IPS-18c (cell line): ENCODE measurements at regions not wholly inside any gene's neighbourhood (a gene's known extent, or its start where the extent isn't known, plus 50 kb on each side); places are given as distances from the start of the nearest gene placed in this dataset.

ENCODE experiments used
- H3K4me3 ChIP-seq: 2 replicates; pipeline ENCODE4 v1.7.0; 2013; ENCODE audit warnings: low read depth, mild to moderate bottlenecking, low read length, moderate library complexity; ENCODE audit not compliant: insufficient read depth
- H3K9me3 ChIP-seq: one replicate; pipeline ENCODE4 v1.6.1; 2013; ENCODE audit warnings: mild to moderate bottlenecking, low read length, moderate library complexity; ENCODE audit not compliant: control insufficient read depth, insufficient read depth

DNA sequence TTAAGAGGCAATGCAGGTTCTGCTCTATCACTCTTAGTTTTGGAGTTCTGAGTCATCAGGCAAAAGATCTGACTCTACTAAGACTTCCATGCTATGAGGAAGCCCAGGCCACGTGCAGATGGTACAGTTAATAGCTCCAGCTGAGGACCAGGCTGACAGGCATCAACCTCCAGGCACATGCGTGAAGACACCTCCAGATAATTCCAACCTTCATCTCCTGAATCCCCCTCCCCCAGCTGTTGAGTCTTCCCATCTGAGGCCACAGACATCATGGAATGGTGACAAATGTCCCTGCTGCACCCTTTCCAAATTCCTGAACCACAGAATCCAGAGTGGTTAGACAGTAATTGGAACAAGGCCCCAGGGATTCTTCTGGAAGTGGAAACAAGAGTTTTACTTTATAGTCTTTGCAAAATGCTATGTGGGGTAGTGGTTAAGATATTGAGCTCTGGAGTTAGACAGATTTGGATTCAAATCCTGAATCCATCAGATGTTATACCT, 183.8 kb downstream of the KLF5 start:
- Histone ChIP-seq H3K9me3 (no peaks in the 10 kb centered on the region), H3K4me3 (no peak overlapping the region)

- H3K9me3 ChIP-seq: peaks cover 2% of the 10 kb centered on the region
- H3K4me3 ChIP-seq: no peak overlapping the region
Measured at GRCh38 chr13:73240193-73240592, 181.4 kb downstream of the KLF5 start.

- H3K9me3 ChIP-seq: peaks cover 4% of the 10 kb centered on the region
- no peak overlapping the region for H3K4me3 ChIP-seq
Measured at GRCh38 chr13:73235385-73235784, 176.6 kb downstream of the KLF5 start.

DNA sequence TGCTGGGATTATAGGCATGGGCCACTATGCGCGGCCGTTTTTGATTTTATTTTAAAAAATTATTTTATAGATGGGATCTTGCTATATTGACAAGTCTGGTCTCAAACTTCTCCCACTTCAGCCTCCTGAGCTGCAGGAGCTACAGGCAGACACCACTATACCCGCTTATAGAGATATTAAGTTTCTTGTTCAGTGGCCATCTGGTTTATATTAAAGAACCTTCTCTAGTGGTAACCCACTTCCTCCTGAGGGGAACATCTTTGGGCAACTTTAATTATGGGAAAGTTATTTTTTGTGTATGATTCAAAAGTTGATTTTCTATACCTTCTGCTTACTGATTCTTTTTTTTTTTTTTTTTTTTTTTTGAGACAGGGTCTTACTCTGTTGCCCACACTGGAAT, 172.7 kb downstream of the KLF5 start:
- peaks cover 4% of the 10 kb centered on the region for H3K9me3 ChIP-seq
- no peak overlapping the region for H3K4me3 ChIP-seq

DNA sequence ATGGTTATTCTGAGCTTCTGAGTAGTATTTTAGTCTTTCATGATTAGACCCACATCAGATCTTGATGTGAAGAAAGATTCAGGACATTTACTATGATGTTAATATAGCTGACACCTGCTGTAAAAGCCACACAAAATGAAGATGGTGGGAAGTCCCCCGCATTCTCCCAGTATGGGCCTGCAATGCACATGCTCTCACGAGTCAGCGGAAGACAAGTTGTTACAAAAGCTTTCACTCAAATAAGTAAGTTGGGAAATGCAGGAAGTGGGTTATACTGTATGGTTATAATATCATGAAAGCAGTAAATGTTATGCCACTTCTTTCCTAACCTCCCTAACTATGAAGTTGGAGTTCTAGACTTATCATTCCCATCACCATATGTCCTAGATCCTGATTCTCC, 171.9 kb downstream of the KLF5 start:
- Histone ChIP-seq H3K9me3 (peaks cover 3% of the 10 kb centered on the region), H3K4me3 (no peak overlapping the region)

DNA sequence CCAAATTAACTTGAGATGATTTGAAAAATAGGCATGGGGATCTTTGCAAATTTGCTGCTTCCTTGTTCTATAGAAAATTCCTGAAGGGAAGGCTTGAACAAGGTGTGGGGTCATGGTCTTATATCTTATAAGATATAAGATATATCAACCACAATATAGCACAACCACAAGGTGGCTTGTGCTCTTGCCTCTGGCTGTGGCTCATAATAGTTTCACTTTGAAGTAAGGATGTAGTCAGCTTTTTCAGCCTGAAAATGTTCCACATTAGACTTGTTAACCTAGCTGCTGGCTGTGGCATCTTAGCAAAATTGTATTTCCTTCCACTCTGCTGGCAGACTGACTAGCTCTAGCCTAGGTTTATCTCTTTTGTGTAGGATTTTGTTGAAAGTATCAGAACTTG, 169.7 kb downstream of the KLF5 start:
- Histone ChIP-seq H3K9me3 (peaks cover 2% of the 10 kb centered on the region), H3K4me3 (no peak overlapping the region)

DNA sequence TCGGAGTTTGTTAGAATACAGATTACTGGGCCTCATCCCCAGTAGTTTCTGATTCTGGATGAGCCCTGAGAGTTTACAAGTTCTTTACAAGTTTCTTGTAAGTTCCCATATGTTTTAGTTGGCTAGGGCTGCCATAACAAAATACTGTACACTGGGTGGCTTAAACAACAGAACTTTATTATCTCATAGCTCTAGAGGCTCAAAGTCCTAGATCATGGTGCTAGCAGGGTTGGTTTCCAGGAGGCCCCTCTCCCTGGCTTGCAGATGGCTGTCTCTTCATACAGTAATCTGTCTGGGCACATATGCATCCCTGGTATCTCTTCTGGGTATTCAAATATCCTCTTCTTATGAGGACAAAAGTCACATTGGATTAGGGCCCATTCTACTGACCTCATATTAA, 167.2 kb downstream of the KLF5 start:
- H3K9me3 ChIP-seq: peaks cover 2% of the 10 kb centered on the region
- H3K4me3 ChIP-seq: no peak overlapping the region

DNA sequence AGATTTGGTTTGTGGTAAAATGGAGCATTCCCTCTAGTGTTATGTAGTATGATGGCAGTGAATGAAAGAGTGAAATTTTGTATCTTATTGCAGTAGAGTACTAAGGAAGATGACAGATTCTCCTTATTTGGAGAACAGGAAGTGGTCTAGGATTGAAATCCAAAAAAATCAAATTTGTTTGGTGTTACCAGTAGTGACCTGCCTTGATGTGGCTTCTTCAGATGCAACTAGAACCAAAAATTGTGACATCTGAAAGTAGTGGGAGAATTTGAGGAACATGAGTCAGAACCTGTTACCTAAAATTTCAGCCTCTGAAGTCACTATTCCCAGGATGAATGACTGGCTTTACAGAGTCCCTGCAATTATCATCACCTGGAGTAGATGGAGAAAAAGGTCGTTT, 165.9 kb downstream of the KLF5 start:
- H3K9me3 ChIP-seq: no peaks in the 10 kb centered on the region
- H3K4me3 ChIP-seq: no peak overlapping the region

DNA sequence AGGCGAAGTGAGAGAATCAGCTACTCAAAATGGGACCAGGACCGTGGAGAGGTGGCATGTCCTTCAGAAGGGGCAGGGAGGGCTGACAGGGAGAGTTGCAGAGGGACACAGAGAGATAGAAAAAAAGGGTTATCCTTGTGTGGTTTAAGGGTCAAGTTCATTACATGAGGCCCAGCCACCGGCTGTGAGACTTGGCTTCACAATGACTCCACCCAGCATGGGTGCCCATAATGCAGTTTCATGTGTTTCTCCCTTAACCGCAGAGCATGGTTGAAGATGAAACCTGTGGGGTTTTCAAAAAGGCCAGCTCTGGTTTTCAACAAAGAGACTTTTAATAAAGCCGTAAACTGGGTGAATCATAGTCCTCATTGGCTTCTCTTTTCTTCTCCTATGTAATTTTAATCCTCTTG, 164.6 kb downstream of the KLF5 start:
- H3K9me3 ChIP-seq: no peaks in the 10 kb centered on the region
- H3K4me3 ChIP-seq: no peak overlapping the region

- H3K4me3 ChIP-seq: no peak overlapping the region
- H3K9me3 ChIP-seq: no peaks in the 10 kb centered on the region
Measured at GRCh38 chr13:73222627-73223305, 164.0 kb downstream of the KLF5 start.

DNA sequence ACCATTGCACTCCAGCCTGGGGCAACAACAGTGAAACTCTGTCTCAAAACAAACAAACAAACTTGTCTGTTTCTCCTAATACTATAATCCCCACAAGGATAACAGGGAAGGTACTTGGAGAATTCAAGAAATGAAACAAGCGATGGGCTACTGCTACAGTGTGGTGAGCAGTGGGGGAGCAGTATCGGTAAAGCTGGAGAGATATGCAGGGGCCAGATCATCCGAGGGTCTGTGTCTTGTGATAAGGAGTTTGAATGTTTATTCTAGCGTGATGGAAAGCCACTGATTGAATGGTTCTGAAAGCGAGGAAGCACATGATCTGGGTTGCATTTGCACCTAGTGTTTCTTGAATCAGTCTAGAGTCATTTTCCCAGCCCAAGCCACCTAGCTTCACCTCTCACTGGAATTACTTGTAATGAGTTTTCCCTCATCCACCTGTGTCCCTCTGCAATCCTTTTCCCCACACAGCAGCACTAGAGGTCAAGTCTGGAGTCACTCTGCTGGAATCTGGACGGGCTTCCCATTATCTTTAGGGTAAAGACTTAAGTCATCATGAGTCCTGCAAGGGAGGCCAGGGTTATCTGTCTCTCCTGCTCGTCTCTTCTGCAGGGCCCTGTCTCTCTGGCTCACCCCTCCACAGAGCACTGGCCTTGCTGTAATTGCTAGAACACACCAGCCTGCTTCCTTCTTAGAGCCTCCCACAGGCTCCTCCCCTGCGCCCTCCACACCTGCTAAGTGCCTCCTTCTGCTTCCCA, 162.3 kb downstream of the KLF5 start:
- H3K9me3 ChIP-seq: no peaks in the 10 kb centered on the region

DNA sequence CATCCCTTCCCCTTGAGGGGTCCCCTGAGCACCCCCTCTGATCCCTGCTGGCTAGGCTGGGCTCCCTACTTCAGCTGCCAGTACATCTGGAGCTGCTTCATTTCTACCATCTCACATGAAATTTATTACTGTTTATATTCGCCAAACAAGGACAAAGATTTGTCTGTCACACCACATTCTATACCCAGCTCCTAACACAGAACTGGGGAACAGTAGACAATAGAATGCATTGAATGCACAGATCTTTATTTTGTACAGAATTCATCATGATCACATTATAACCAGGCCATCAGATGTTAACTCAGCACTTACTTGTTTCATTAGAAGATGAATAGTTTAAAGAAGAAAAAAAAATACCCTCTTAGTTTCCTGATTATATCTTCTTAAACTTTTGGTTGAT, 159.4 kb downstream of the KLF5 start:
- H3K4me3 ChIP-seq: no peak overlapping the region
- no peaks in the 10 kb centered on the region for H3K9me3 ChIP-seq

More for the DNA sequence above, 162.3 kb downstream of the KLF5 start:
- H3K4me3 ChIP-seq: no peak overlapping the region

- Histone ChIP-seq H3K9me3 (no peaks in the 10 kb centered on the region), H3K4me3 (no peak overlapping the region)
Measured at GRCh38 chr13:73216381-73216831, 157.6 kb downstream of the KLF5 start.

DNA sequence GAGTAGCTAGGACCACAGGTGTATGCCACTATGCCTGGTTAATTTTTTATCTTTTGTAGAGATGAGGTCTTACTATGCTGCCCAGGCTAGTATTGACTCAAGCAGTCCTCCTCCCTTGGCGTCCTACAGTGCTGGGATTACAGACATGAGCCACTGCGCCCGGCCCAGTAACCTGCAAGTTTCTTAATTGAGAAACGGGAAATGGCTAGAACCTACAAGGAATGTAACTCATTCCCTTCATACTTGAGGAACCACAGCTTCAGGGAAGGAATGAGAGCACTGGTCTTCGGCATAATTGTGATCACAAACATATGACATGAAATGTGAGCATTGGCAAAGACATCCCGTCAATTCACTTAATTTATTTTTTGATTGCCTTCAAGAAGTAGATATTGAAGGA, 157.0 kb downstream of the KLF5 start:
- Histone ChIP-seq H3K4me3 (no peak overlapping the region), H3K9me3 (no peaks in the 10 kb centered on the region)

GRCh38 chr13:73212482-73212881, 153.7 kb downstream of the KLF5 start:
- Histone ChIP-seq H3K4me3 (no peak overlapping the region), H3K9me3 (no peaks in the 10 kb centered on the region)

- Histone ChIP-seq H3K4me3 (no peak overlapping the region), H3K9me3 (no peaks in the 10 kb centered on the region)
Measured at GRCh38 chr13:73210218-73210883, 151.5 kb downstream of the KLF5 start.

DNA sequence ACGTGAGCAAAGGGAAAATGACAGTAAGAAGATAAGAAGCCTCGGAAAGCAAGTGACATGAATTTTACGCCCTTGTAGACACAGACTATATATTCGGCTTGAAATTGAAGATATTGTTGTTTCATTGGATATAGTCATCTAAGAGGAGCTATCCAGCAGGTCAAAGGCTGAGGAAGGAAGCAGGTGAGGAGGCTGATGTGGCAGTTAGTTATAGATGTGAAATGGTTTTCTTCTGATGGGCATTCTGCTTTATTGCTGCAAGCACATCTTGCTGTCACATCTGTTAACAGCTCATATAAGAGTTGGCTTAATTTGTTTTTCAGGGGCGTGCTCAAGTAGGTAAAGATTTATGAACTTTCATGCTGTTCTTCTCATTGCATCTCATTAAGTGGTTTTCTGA, 146.1 kb downstream of the KLF5 start:
- Histone ChIP-seq H3K9me3 (no peaks in the 10 kb centered on the region), H3K4me3 (no peak overlapping the region)

- H3K9me3 ChIP-seq: no peaks in the 10 kb centered on the region
- H3K4me3 ChIP-seq: no peak overlapping the region
Measured at GRCh38 chr13:73201626-73202025, 142.8 kb downstream of the KLF5 start.
